Astrocyte (in vitro differentiated cells and primary cell): ENCODE measurements at regions not wholly inside any gene's neighbourhood (a gene's known extent, or its start where the extent isn't known, plus 50 kb on each side); places are given as distances from the start of the nearest gene placed in this dataset.

ENCODE experiments used
- CTCF ChIP-seq: IDR thresholded peaks from 2 replicates; pipeline ENCODE4 v1.5.1; 2011; ENCODE audit warnings: low read depth, mild to moderate bottlenecking, inconsistent platforms, low read length, moderate library complexity; ENCODE audit not compliant: insufficient read depth
- EZH2 ChIP-seq: IDR thresholded peaks from 2 replicates; pipeline ENCODE4 v1.6.1; 2012; ENCODE audit warnings: mild to moderate bottlenecking, low read length, inconsistent platforms; ENCODE audit not compliant: insufficient read depth

GRCh38 chr2:206388698-206389097, 54.6 kb upstream of the ADAM23 start:
- TF ChIP-seq CTCF (no peak), EZH2 (no peak)
